Mesendoderm (in vitro differentiated cells): ENCODE measurements at regions not wholly inside any gene's neighbourhood (a gene's known extent, or its start where the extent isn't known, plus 50 kb on each side); places are given as distances from the start of the nearest gene placed in this dataset.

Source experiments
- DNase-seq: peaks from one replicate; pipeline ENCODE4 v3.0.0; 2013
- H2AK5ac ChIP-seq: 2 replicates; pipeline ENCODE4 v1.6.1; 2013; ENCODE audit warnings: low read length, inconsistent platforms
- H2BK120ac ChIP-seq: 2 replicates; pipeline ENCODE4 v1.6.1; 2013; ENCODE audit warnings: low read depth, mild to moderate bottlenecking, low read length, moderate library complexity, mixed read lengths
- H2BK15ac ChIP-seq: replicated peaks from 2 replicates; pipeline ENCODE4 v1.6.1; 2013; ENCODE audit warnings: low read depth, mild to moderate bottlenecking, moderate library complexity
- H2BK5ac ChIP-seq: 2 replicates; pipeline ENCODE4 v1.6.1; 2013; ENCODE audit warnings: low read length, inconsistent platforms
- H3K18ac ChIP-seq: 2 replicates; pipeline ENCODE4 v1.6.1; 2013; ENCODE audit warnings: mild to moderate bottlenecking, low read length, mixed read lengths
- H3K23ac ChIP-seq: one replicate; pipeline ENCODE4 v1.6.1; 2013; ENCODE audit warnings: low read length
- H3K27ac ChIP-seq: 2 replicates; pipeline ENCODE4 v1.5.1; 2013; ENCODE audit warnings: low read depth, mild to moderate bottlenecking, inconsistent platforms, low read length, moderate library complexity
- H3K27me3 ChIP-seq: 2 replicates; pipeline ENCODE4 v1.6.1; 2013; ENCODE audit warnings: low read length, control low read depth, mild to moderate bottlenecking, inconsistent platforms; ENCODE audit not compliant: insufficient read depth, poor library complexity
- H3K36me3 ChIP-seq: 2 replicates; pipeline ENCODE4 v1.6.1; 2013; ENCODE audit warnings: low read length, inconsistent platforms; ENCODE audit not compliant: control insufficient read depth, insufficient read depth
- H3K4ac ChIP-seq: one replicate; pipeline ENCODE4 v1.6.1; 2013; ENCODE audit warnings: low read depth, mild to moderate bottlenecking, low read length, moderate library complexity
- H3K4me1 ChIP-seq: 2 replicates; pipeline ENCODE4 v1.6.1; 2013; ENCODE audit warnings: low read depth, low read length, inconsistent platforms; ENCODE audit not compliant: control insufficient read depth
- H3K4me2 ChIP-seq: 2 replicates; pipeline ENCODE4 v1.6.1; 2013; ENCODE audit warnings: low read length
- H3K4me3 ChIP-seq: 2 replicates; pipeline ENCODE4 v1.5.1; 2013; ENCODE audit warnings: mild to moderate bottlenecking, low read length
- H3K56ac ChIP-seq: one replicate; pipeline ENCODE4 v1.6.1; 2013; ENCODE audit warnings: low read length
- H3K79me1 ChIP-seq: 2 replicates; pipeline ENCODE4 v1.6.1; 2013; ENCODE audit warnings: low read length, inconsistent platforms
- H3K79me2 ChIP-seq: 2 replicates; pipeline ENCODE4 v1.6.1; 2013; ENCODE audit warnings: mild to moderate bottlenecking, low read length; ENCODE audit not compliant: control insufficient read depth, insufficient read depth
- H3K9ac ChIP-seq: 2 replicates; pipeline ENCODE4 v1.6.1; 2013; ENCODE audit warnings: low read length, inconsistent platforms
- H4K5ac ChIP-seq: one replicate; pipeline ENCODE4 v1.6.1; 2013; ENCODE audit warnings: low read length
- H4K8ac ChIP-seq: one replicate; pipeline ENCODE4 v1.6.1; 2013; ENCODE audit warnings: low read depth, mild to moderate bottlenecking, control low read depth, low read length, moderate library complexity
- WGBS: extraction: QIAGEN DNeasy Blood & Tissue Kit; methylation state at CpG from one replicate; pipeline ENCODE4 v1.1.7; 2013; ENCODE audit warnings: low lambda C conversion rate, missing lambda C conversion rate; ENCODE audit not compliant: insufficient coverage; ENCODE audit errors: extremely low coverage; 5-methylcytosine and 5-hydroxymethylcytosine counted together

GRCh38 chr22:48396785-48397530 lies 1430.7 kb downstream of the BRD1 start:
- no peak overlapping the region for H3K56ac ChIP-seq
- no peak overlapping the region for H3K4me2 ChIP-seq
- no peak overlapping the region for H2AK5ac ChIP-seq
- no peak overlapping the region for H3K4ac ChIP-seq
- H3K36me3 ChIP-seq, result no peaks in the 10 kb centered on the region
- DNase-seq, result peak; percentile 28
- no peak overlapping the region for H2BK15ac ChIP-seq
- H3K4me1 ChIP-seq, result no peaks in the 10 kb centered on the region
- no peak overlapping the region for H3K9ac ChIP-seq
- no CpG with 5 or more reads among the region's 31 CpGs for WGBS
- H2BK120ac ChIP-seq, result no peak overlapping the region
- H4K8ac ChIP-seq, result no peak overlapping the region
- H3K27ac ChIP-seq, result no peak overlapping the region
- no peak overlapping the region for H3K23ac ChIP-seq
- no peaks in the 10 kb centered on the region for H3K27me3 ChIP-seq
- no peaks in the 10 kb centered on the region for H3K79me2 ChIP-seq
- H2BK5ac ChIP-seq, result no peak overlapping the region
- H3K79me1 ChIP-seq, result no peaks in the 10 kb centered on the region
- no peak overlapping the region for H3K18ac ChIP-seq
- H4K5ac ChIP-seq, result no peak overlapping the region
- no peak overlapping the region for H3K4me3 ChIP-seq

GRCh38 chr22:48396091-48396784 lies 1431.4 kb downstream of the BRD1 start:
- DNase-seq, result no peak
- no peak overlapping the region for H3K9ac ChIP-seq
- H3K56ac ChIP-seq, result no peak overlapping the region
- H3K27ac ChIP-seq, result no peak overlapping the region
- H3K27me3 ChIP-seq, result no peaks in the 10 kb centered on the region
- no CpG with 5 or more reads among the region's 20 CpGs for WGBS
- no peak overlapping the region for H2BK15ac ChIP-seq
- no peak overlapping the region for H2BK5ac ChIP-seq
- H3K79me1 ChIP-seq, result no peaks in the 10 kb centered on the region
- H2BK120ac ChIP-seq, result no peak overlapping the region
- no peak overlapping the region for H2AK5ac ChIP-seq
- H3K4me2 ChIP-seq, result no peak overlapping the region
- no peak overlapping the region for H3K18ac ChIP-seq
- no peaks in the 10 kb centered on the region for H3K4me1 ChIP-seq
- H3K4ac ChIP-seq, result no peak overlapping the region
- H3K36me3 ChIP-seq, result no peaks in the 10 kb centered on the region
- H3K23ac ChIP-seq, result no peak overlapping the region
- H3K4me3 ChIP-seq, result no peak overlapping the region
- H3K79me2 ChIP-seq, result no peaks in the 10 kb centered on the region
- H4K5ac ChIP-seq, result no peak overlapping the region
- no peak overlapping the region for H4K8ac ChIP-seq

- H3K36me3 ChIP-seq, result no peaks in the 10 kb centered on the region
- no peak overlapping the region for H2BK120ac ChIP-seq
- H3K79me1 ChIP-seq, result no peaks in the 10 kb centered on the region
- H2BK15ac ChIP-seq, result no peak overlapping the region
- H3K18ac ChIP-seq, result no peak overlapping the region
- H2BK5ac ChIP-seq, result no peak overlapping the region
- H3K4me3 ChIP-seq, result no peak overlapping the region
- no peaks in the 10 kb centered on the region for H3K79me2 ChIP-seq
- no peak overlapping the region for H4K8ac ChIP-seq
- no peak overlapping the region for H3K56ac ChIP-seq
- no peak overlapping the region for H3K4me2 ChIP-seq
- no CpG with 5 or more reads among the region's 13 CpGs for whole genome bisulfite sequencing
- H3K23ac ChIP-seq, result peak overlapping the region; percentile 66
- no peak overlapping the region for H3K27ac ChIP-seq
- H3K27me3 ChIP-seq, result no peaks in the 10 kb centered on the region
- H3K4me1 ChIP-seq, result no peaks in the 10 kb centered on the region
- no peak overlapping the region for H3K4ac ChIP-seq
- no peak overlapping the region for H3K9ac ChIP-seq
- DNase-seq, result no peak
- no peak overlapping the region for H2AK5ac ChIP-seq
- H4K5ac ChIP-seq, result no peak overlapping the region
These were observed 1432.5 kb downstream of the BRD1 start for GRCh38 chr22:48395201-48395600.

GRCh38 chr22:48394787-48395186 lies 1432.9 kb downstream of the BRD1 start:
- H3K4me2 ChIP-seq, result no peak overlapping the region

GRCh38 chr22:48393885-48394284 lies 1433.8 kb downstream of the BRD1 start:
- Histone ChIP-seq H3K56ac (no peak overlapping the region), H3K27me3 (no peaks in the 10 kb centered on the region), H2AK5ac (no peak overlapping the region), H3K23ac (no peak overlapping the region), H3K27ac (no peak overlapping the region), H3K4me3 (no peak overlapping the region), H3K4me2 (no peak overlapping the region), H3K79me1 (no peaks in the 10 kb centered on the region), H4K5ac (no peak overlapping the region), H3K9ac (no peak overlapping the region), H4K8ac (no peak overlapping the region), H3K36me3 (no peaks in the 10 kb centered on the region), H3K18ac (no peak overlapping the region), H3K4me1 (no peaks in the 10 kb centered on the region), H2BK15ac (no peak overlapping the region), H2BK5ac (no peak overlapping the region), H3K4ac (no peak overlapping the region), H3K79me2 (no peaks in the 10 kb centered on the region), H2BK120ac (no peak overlapping the region)
- DNase-seq, result no peak
- no CpG with 5 or more reads among the region's 10 CpGs for WGBS

More at GRCh38 chr22:48394787-48395186, 1432.9 kb downstream of the BRD1 start:
- Histone ChIP-seq H3K18ac (no peak overlapping the region), H2BK15ac (no peak overlapping the region), H3K27me3 (no peaks in the 10 kb centered on the region), H4K5ac (no peak overlapping the region), H4K8ac (no peak overlapping the region), H3K27ac (no peak overlapping the region), H3K9ac (no peak overlapping the region), H3K79me1 (no peaks in the 10 kb centered on the region), H2BK5ac (no peak overlapping the region), H3K4me3 (no peak overlapping the region), H3K4ac (no peak overlapping the region), H3K4me1 (no peaks in the 10 kb centered on the region), H3K79me2 (no peaks in the 10 kb centered on the region), H2AK5ac (no peak overlapping the region), H3K36me3 (no peaks in the 10 kb centered on the region), H3K23ac (no peak overlapping the region), H3K56ac (no peak overlapping the region), H2BK120ac (no peak overlapping the region)
- DNase-seq, result no peak
- no CpG with 5 or more reads among the region's 8 CpGs for WGBS
